CD4-positive, CD25-positive, alpha-beta regulatory T cell (primary cell): ENCODE measurements at regions not wholly inside any gene's neighbourhood (a gene's known extent, or its start where the extent isn't known, plus 50 kb on each side); places are given as distances from the start of the nearest gene placed in this dataset.
A peak's percentile ranks its signal among the peaks of the same experiment; 100 is the strongest.

Source experiments
- ATAC-seq, 2 donors: fragments of 150-1000 bp; cut with Tn5 transposase; one replicate each; pipeline ENCODE4 v1.10.0; 2021; ENCODE audit warnings: low read depth in 2 of 2, moderate number of reproducible peaks in 2 of 2, moderate library complexity in 1 of 2
- DNase-seq, 3 donors: peaks; one replicate each; pipeline versions ENCODE4 v3.0.0 to v3.0.0-alpha.2; 2012 to 2022; ENCODE audit warnings: mixed read lengths in 1 of 3
- H3K27ac ChIP-seq: one replicate; pipeline ENCODE4 v1.7.0; 2013; ENCODE audit warnings: mild to moderate bottlenecking, low read length; ENCODE audit not compliant: insufficient read depth, poor library complexity, severe bottlenecking
- H3K27me3 ChIP-seq: one replicate; pipeline ENCODE4 v1.7.0; 2013; ENCODE audit warnings: low read length; ENCODE audit not compliant: control insufficient read depth, insufficient read depth
- H3K36me3 ChIP-seq: one replicate; pipeline ENCODE4 v1.7.0; 2013; ENCODE audit warnings: mild to moderate bottlenecking, low read length, moderate library complexity; ENCODE audit not compliant: control insufficient read depth, insufficient read depth
- H3K4me1 ChIP-seq: 2 replicates; pipeline ENCODE4 v1.7.0; 2013; ENCODE audit warnings: mild to moderate bottlenecking, low read length; ENCODE audit not compliant: insufficient read depth, control insufficient read depth, poor library complexity, severe bottlenecking
- H3K4me3 ChIP-seq: one replicate; pipeline ENCODE4 v1.7.0; 2013; ENCODE audit warnings: low read depth, mild to moderate bottlenecking, low read length, moderate library complexity
- H3K9me3 ChIP-seq, 2 experiments: 1 replicate in 1 of 2; 2 replicates in 1 of 2; pipeline ENCODE4 v1.7.0; 2013; ENCODE audit warnings: low read length in 2 of 2, mild to moderate bottlenecking in 1 of 2, moderate library complexity in 1 of 2; ENCODE audit not compliant: control insufficient read depth in 2 of 2
- H3K27ac Mint-ChIP-seq, 3 donors: one replicate each; pipeline ENCODE4 v1.8.0; 2020 to 2022; ENCODE audit warnings: mild to moderate bottlenecking in 3 of 3, mixed read lengths in 3 of 3, moderate library complexity in 2 of 3
- H3K27me3 Mint-ChIP-seq: one replicate; pipeline ENCODE4 v1.8.0; 2022; ENCODE audit warnings: mild to moderate bottlenecking, mixed read lengths
- H3K36me3 Mint-ChIP-seq: one replicate; pipeline ENCODE4 v1.8.0; 2020; ENCODE audit warnings: mixed read lengths
- H3K4me1 Mint-ChIP-seq, 4 donors: one replicate each; pipeline ENCODE4 v1.8.0; 2020 to 2022; ENCODE audit warnings: mixed read lengths in 4 of 4, mild to moderate bottlenecking in 1 of 4
- H3K4me3 Mint-ChIP-seq, 4 donors: one replicate each; pipeline ENCODE4 v1.8.0; 2020 to 2022; ENCODE audit warnings: mild to moderate bottlenecking in 4 of 4, mixed read lengths in 4 of 4, moderate library complexity in 3 of 4
- H3K9me3 Mint-ChIP-seq, 7 donors: one replicate each; pipeline ENCODE4 v1.8.0; 2020 to 2022; ENCODE audit warnings: mixed read lengths in 7 of 7, mild to moderate bottlenecking in 3 of 7, moderate library complexity in 2 of 7

DNA sequence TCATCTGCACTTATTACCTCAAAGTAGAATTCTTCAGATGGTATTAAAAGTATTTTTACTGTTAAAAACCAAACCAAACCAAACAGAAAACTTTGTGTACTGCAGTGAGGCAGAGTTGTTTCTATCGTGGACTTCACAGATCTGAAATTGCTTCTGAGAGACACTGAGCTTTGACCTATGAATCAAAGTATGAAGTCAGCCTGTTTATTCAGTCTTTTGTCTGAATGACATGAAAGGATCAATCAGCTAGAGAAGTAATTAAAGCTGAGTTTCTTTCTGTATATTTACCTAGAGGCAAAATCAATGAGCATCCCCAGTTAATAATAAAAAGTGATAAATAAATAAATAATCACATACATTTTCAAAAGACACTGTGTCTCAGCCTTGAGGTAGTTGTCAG, 2121.0 kb downstream of the PCDH7 start:
- H3K27me3 Mint-ChIP-seq = no peaks in the 10 kb centered on the region
- ATAC-seq = no peak
- H3K4me1 Mint-ChIP-seq = no peaks in the 10 kb centered on the region
- Histone ChIP-seq H3K27ac (no peak overlapping the region), H3K27me3 (no peaks in the 10 kb centered on the region), H3K36me3 (no peaks in the 10 kb centered on the region), H3K4me1 (no peaks in the 10 kb centered on the region), H3K9me3 (no peaks in the 10 kb centered on the region), H3K4me3 (no peak overlapping the region)
- no peaks in the 10 kb centered on the region for H3K36me3 Mint-ChIP-seq
- no peak overlapping the region for H3K4me3 Mint-ChIP-seq
- DNase-seq = no peak
- peaks cover 0 to 11% (median 2%) of the 10 kb centered on the region in 7 donors for H3K9me3 Mint-ChIP-seq
- H3K27ac Mint-ChIP-seq = no peak overlapping the region

DNA sequence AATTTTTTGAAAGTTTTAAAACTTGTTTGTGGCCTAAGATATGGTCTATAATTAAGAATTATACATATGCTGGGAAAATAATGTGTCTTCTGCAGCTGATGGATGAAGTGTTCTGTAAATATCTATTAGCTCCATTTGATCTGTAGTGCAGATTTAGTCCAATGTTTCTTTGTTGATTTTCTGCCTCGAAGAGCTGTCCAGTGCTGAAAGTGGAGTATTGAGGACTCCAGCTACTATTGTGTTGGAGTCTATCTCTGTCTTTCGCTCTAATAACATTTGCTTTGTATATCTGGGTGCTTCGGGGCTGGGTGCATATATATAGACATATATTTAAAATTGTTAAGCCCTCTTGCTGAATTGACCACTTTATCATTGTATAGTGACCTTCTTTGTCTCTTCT, 2127.3 kb downstream of the PCDH7 start:
- H3K27ac Mint-ChIP-seq = no peak overlapping the region
- Histone ChIP-seq H3K4me3 (no peak overlapping the region), H3K27me3 (no peaks in the 10 kb centered on the region), H3K9me3 (peaks cover 0 to 11% of the 10 kb centered on the region in 2 experiments), H3K4me1 (no peaks in the 10 kb centered on the region), H3K36me3 (no peaks in the 10 kb centered on the region), H3K27ac (no peak overlapping the region)
- no peaks in the 10 kb centered on the region for H3K36me3 Mint-ChIP-seq
- H3K9me3 Mint-ChIP-seq = peaks cover 0 to 34% (median 8%) of the 10 kb centered on the region in 7 donors
- H3K4me1 Mint-ChIP-seq = no peaks in the 10 kb centered on the region
- H3K4me3 Mint-ChIP-seq = no peak overlapping the region
- no peak for DNase-seq
- H3K27me3 Mint-ChIP-seq = no peaks in the 10 kb centered on the region
- no peak for ATAC-seq

DNA sequence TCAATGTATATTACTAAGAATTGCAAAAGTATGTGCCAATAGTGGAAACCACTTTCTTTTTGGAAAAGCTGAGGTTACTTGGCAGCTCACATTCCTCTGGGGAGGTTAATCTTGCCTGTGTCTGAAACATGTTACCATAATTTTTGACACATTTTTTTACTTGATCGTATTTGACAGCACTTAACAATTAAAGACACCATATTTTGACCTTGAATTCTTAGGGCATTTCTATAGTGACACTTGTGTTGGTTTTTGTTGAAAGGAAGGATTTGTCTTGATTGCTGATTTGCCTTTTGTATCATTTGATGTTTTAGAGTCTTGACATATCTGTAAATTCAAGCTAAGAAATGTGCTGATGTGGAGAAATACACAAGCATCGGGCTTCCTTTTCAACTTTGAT, 2135.5 kb downstream of the PCDH7 start:
- no peaks in the 10 kb centered on the region for H3K4me1 Mint-ChIP-seq
- no peak overlapping the region for H3K27ac ChIP-seq
- no peak for DNase-seq
- peaks cover 0 to 2% of the 10 kb centered on the region in 2 experiments for H3K9me3 ChIP-seq
- no peaks in the 10 kb centered on the region for H3K27me3 Mint-ChIP-seq
- no peak for ATAC-seq
- H3K36me3 ChIP-seq = no peaks in the 10 kb centered on the region
- H3K4me3 Mint-ChIP-seq = no peak overlapping the region
- H3K36me3 Mint-ChIP-seq = no peaks in the 10 kb centered on the region
- no peaks in the 10 kb centered on the region for H3K27me3 ChIP-seq
- H3K27ac Mint-ChIP-seq = no peak overlapping the region
- peaks cover 0 to 13% (median 5%) of the 10 kb centered on the region in 7 donors for H3K9me3 Mint-ChIP-seq
- H3K4me1 ChIP-seq = no peaks in the 10 kb centered on the region
- no peak overlapping the region for H3K4me3 ChIP-seq

DNA sequence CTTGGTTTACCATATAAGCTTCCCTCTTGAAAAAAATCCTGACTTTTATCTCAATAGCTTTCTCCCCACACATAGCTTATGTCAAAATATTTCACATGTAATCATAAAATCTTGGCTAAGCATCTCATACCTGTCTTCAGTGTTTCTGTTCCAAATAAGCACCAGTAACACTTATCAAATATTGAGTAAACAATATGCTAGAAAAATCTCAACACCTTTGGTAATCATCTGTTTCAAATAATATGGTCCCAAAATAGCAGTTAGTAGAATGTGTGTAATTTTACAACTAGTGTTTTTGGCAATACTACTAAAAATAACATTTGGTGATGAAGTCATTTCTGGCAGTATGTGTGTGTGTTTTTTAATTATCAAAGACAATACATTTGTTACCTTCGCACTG, 2138.2 kb downstream of the PCDH7 start:
- no peaks in the 10 kb centered on the region for H3K36me3 ChIP-seq
- DNase-seq (no peak), ATAC-seq (no peak)
- no peak overlapping the region for H3K27ac ChIP-seq
- H3K27ac Mint-ChIP-seq = no peak overlapping the region
- H3K4me1 Mint-ChIP-seq = no peaks in the 10 kb centered on the region
- no peaks in the 10 kb centered on the region for H3K9me3 ChIP-seq
- no peaks in the 10 kb centered on the region for H3K4me1 ChIP-seq
- no peaks in the 10 kb centered on the region for H3K36me3 Mint-ChIP-seq
- H3K27me3 Mint-ChIP-seq = no peaks in the 10 kb centered on the region
- H3K4me3 Mint-ChIP-seq = no peak overlapping the region
- no peak overlapping the region for H3K4me3 ChIP-seq
- no peaks in the 10 kb centered on the region for H3K27me3 ChIP-seq
- H3K9me3 Mint-ChIP-seq = peaks cover 0 to 8% (median 1%) of the 10 kb centered on the region in 7 donors

DNA sequence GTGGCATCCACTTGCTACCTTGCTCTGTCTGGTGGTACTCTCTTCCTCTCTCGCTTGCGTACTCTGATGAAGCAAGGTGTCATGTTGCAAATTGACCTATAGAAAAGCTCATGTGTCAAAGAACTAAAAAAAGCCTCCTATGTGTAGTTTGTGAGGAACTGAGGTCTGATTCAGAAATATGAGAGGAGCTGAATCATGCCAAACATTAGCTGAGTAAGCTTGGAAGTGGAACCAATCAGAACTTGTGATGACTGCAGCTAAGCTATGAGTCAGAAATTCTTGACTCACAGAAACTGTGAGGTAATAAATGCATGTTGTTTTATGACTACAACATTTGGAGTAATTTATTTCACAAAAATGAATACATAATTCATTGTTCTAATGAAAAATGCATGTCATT, 2138.8 kb downstream of the PCDH7 start:
- H3K4me3 Mint-ChIP-seq = no peak overlapping the region
- Histone ChIP-seq H3K27ac (no peak overlapping the region), H3K36me3 (no peaks in the 10 kb centered on the region), H3K9me3 (no peaks in the 10 kb centered on the region), H3K27me3 (no peaks in the 10 kb centered on the region), H3K4me1 (no peaks in the 10 kb centered on the region), H3K4me3 (no peak overlapping the region)
- DNase-seq (no peak), ATAC-seq (no peak)
- H3K27me3 Mint-ChIP-seq = no peaks in the 10 kb centered on the region
- no peaks in the 10 kb centered on the region for H3K36me3 Mint-ChIP-seq
- H3K4me1 Mint-ChIP-seq = no peaks in the 10 kb centered on the region
- peaks cover 0 to 8% (median 1%) of the 10 kb centered on the region in 7 donors for H3K9me3 Mint-ChIP-seq
- no peak overlapping the region for H3K27ac Mint-ChIP-seq

DNA sequence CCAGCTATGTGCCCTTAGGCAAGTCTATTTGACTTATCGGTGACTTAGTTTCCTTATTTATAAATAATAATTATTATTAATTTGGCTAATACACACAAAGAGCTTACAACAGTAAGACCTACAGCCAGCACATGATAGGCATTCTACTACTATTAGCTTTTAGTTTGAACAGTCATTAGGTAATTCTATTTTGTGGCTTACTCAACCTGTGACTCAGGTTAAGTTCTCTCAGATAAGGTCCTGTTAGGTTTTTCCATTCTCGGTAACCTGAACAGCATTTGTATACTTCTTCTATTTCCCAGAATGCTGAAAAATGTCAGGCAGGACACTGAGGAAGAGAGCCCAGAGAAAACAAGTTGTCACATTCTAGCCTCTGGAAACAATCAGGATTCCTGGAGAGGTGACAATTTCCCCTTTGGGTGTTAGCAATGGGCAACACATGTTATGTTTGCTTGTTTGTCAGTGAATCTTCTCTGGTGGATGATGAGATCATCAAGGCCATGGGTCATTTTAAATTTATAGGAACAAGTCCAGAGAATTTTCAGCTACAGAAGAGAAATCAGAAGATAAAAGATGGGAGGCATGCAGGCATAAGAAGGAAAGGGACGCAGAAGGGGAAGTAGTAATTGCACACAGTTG, 2144.7 kb downstream of the PCDH7 start:
- H3K27me3 Mint-ChIP-seq = no peaks in the 10 kb centered on the region
- peaks cover 0 to 6% of the 10 kb centered on the region in 2 experiments for H3K9me3 ChIP-seq
- no peak overlapping the region for H3K4me3 Mint-ChIP-seq
- no peak for ATAC-seq
- H3K4me1 ChIP-seq = no peaks in the 10 kb centered on the region
- DNase-seq = no peak
- H3K27ac ChIP-seq = no peak overlapping the region
- no peak overlapping the region for H3K4me3 ChIP-seq
- H3K36me3 ChIP-seq = no peaks in the 10 kb centered on the region
- H3K36me3 Mint-ChIP-seq = no peaks in the 10 kb centered on the region
- H3K4me1 Mint-ChIP-seq = no peaks in the 10 kb centered on the region
- H3K9me3 Mint-ChIP-seq = peaks cover 0 to 20% (median 4%) of the 10 kb centered on the region in 7 donors
- H3K27me3 ChIP-seq = no peaks in the 10 kb centered on the region
- H3K27ac Mint-ChIP-seq = peak overlapping the region in 1 of 3 donors; percentile 26

DNA sequence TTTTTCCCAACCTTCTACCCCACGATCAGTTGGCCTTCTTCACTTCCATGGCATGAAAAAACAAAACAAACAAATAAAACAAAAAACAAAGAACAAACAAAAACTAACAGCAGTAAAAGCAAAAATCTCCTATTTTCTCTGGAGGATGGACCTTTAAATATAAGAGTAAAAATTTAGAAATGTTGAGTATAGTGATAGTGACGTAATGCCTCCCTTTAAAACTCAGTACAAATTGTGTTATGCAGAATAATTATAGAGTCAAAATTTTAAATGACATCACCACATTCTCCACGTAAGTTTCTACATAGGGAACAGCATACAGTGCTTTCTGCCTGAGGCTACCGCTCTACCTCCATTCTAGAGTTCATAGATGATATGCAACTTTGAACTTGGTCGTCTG, 2156.4 kb downstream of the PCDH7 start:
- peaks cover 1 to 35% (median 6%) of the 10 kb centered on the region in 7 donors for H3K9me3 Mint-ChIP-seq
- H3K36me3 ChIP-seq = no peaks in the 10 kb centered on the region
- DNase-seq (no peak), ATAC-seq (no peak)
- no peaks in the 10 kb centered on the region for H3K4me1 Mint-ChIP-seq
- H3K4me3 Mint-ChIP-seq = no peak overlapping the region
- H3K4me1 ChIP-seq = no peaks in the 10 kb centered on the region
- no peak overlapping the region for H3K27ac ChIP-seq
- no peaks in the 10 kb centered on the region for H3K36me3 Mint-ChIP-seq
- no peaks in the 10 kb centered on the region for H3K27me3 ChIP-seq
- no peak overlapping the region for H3K4me3 ChIP-seq
- H3K9me3 ChIP-seq = no peaks in the 10 kb centered on the region
- H3K27ac Mint-ChIP-seq = no peak overlapping the region
- H3K27me3 Mint-ChIP-seq = no peaks in the 10 kb centered on the region

DNA sequence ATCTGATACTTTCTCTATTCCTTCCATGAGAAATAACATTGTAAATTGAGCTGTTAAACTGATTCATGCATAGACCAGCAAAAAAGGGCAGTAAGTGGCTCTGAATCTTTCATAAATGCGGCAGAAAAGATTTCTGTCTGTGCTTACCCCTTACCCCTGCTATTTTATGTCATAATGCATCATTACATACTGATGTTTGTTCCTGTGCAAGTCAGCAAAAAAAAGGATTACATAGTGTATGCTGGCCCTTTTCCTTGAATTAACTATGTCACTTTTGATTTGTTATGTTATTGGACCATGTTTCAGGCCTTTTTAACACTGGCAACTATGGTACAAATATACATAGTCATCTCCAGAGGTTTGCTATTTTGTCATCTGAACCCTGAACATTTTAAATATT, 2159.7 kb downstream of the PCDH7 start:
- Histone ChIP-seq H3K4me3 (no peak overlapping the region), H3K4me1 (no peaks in the 10 kb centered on the region), H3K27ac (no peak overlapping the region), H3K9me3 (peaks cover 0 to 2% of the 10 kb centered on the region in 2 experiments), H3K27me3 (no peaks in the 10 kb centered on the region), H3K36me3 (no peaks in the 10 kb centered on the region)
- Mint-ChIP-seq H3K9me3 (peaks cover 2 to 18% (median 9%) of the 10 kb centered on the region in 7 donors), H3K4me3 (no peak overlapping the region), H3K27me3 (no peaks in the 10 kb centered on the region), H3K27ac (no peak overlapping the region), H3K36me3 (no peaks in the 10 kb centered on the region), H3K4me1 (no peaks in the 10 kb centered on the region)
- ATAC-seq = no peak
- no peak for DNase-seq
